H1 (cell line): ENCODE measurements at regions not wholly inside any gene's neighbourhood (a gene's known extent, or its start where the extent isn't known, plus 50 kb on each side); places are given as distances from the start of the nearest gene placed in this dataset.

ENCODE experiments used
- CTCF ChIA-PET: fragments of 300-600 bp; sonication (Branson Sonifier 250); formaldehyde crosslinking; loops from one replicate; lab custom pipeline; 2021; ENCODE audit not compliant: partially characterized antibody; lab: Charles Lee
- POLR2A ChIA-PET: fragments of 300-600 bp; sonication (Branson Sonifier 250); formaldehyde crosslinking; loops from one replicate; lab custom pipeline; 2021; ENCODE audit warnings: inconsistent platforms; ENCODE audit not compliant: partially characterized antibody; lab: Charles Lee
- DNase-seq, 2 experiments: peaks; one replicate each; pipeline versions ENCODE4 v3.0.0 to v3.0.0-alpha.2; 2010 to 2022; ENCODE audit warnings: low spot score in 2 of 2, low read depth in 1 of 2, mixed read lengths in 1 of 2
- FAIRE-seq: peaks from 2 replicates; lab custom pipeline; 2011; peaks lifted over from hg19 to GRCh38; lab: Jason Lieb, UNC
- H2AFZ ChIP-seq: 2 replicates; pipeline ENCODE4 v1.8.1; 2012; ENCODE audit warnings: low read length, inconsistent platforms
- H2AK5ac ChIP-seq: 2 replicates; pipeline ENCODE4 v1.6.1; 2013; ENCODE audit warnings: low read depth, low read length
- H2BK120ac ChIP-seq: replicated peaks from 2 replicates; pipeline ENCODE3; 2013; ENCODE audit warnings: low read depth, low read length, inconsistent platforms
- H2BK12ac ChIP-seq: 2 replicates; pipeline ENCODE4 v1.6.1; 2013; ENCODE audit warnings: low read depth, low read length
- H2BK15ac ChIP-seq: 2 replicates; pipeline ENCODE4 v1.6.1; 2013; ENCODE audit warnings: low read length
- H2BK20ac ChIP-seq: 2 replicates; pipeline ENCODE4 v1.6.1; 2013; ENCODE audit warnings: low read length
- H2BK5ac ChIP-seq: 2 replicates; pipeline ENCODE4 v1.6.1; 2013; ENCODE audit warnings: low read depth, low read length
- H3K14ac ChIP-seq: 2 replicates; pipeline ENCODE4 v1.6.1; 2013; ENCODE audit warnings: inconsistent platforms; ENCODE audit not compliant: insufficient read length
- H3K18ac ChIP-seq: 2 replicates; pipeline ENCODE4 v1.6.1; 2013; ENCODE audit warnings: low read length; ENCODE audit errors: extremely low read depth
- H3K23ac ChIP-seq: 2 replicates; pipeline ENCODE4 v1.6.1; 2013; ENCODE audit warnings: inconsistent platforms; ENCODE audit not compliant: insufficient read length
- H3K23me2 ChIP-seq: 2 replicates; pipeline ENCODE4 v1.6.1; 2013; ENCODE audit warnings: low read depth, low read length
- H3K27ac ChIP-seq: 2 replicates; pipeline ENCODE4 v1.6.1; 2011; ENCODE audit warnings: low read depth, low read length, inconsistent platforms
- H3K27me3 ChIP-seq, 4 experiments: replicated peaks in 1 of 4; 1 replicate in 1 of 4; 2 replicates in 3 of 4; pipeline versions ENCODE4 v1.6.1 to v1.8.1; 2011 to 2013; ENCODE audit warnings: low read length in 3 of 4, mild to moderate bottlenecking in 3 of 4, inconsistent platforms in 2 of 4, mixed read lengths in 2 of 4, moderate library complexity in 1 of 4; ENCODE audit not compliant: control insufficient read depth in 3 of 4, insufficient read depth in 3 of 4; ENCODE audit errors: extremely low read depth in 1 of 4
- H3K36me3 ChIP-seq, 4 experiments: 2 replicates each; pipeline versions ENCODE4 v1.6.1 to v1.8.1; 2011 to 2013; ENCODE audit warnings: mild to moderate bottlenecking in 4 of 4, low read length in 3 of 4, moderate library complexity in 2 of 4, control low read depth in 1 of 4, inconsistent platforms in 1 of 4; ENCODE audit not compliant: insufficient read depth in 4 of 4, control insufficient read depth in 2 of 4
- H3K4ac ChIP-seq: replicated peaks from 2 replicates; pipeline ENCODE3; 2013; ENCODE audit warnings: low read length, low read depth, mixed read lengths, inconsistent platforms; ENCODE audit not compliant: insufficient read length
- H3K4me1 ChIP-seq, 4 experiments: replicated peaks in 1 of 4; 1 replicate in 1 of 4; 2 replicates in 3 of 4; pipeline versions ENCODE4 v1.6.1 to v1.8.1; 2011 to 2013; ENCODE audit warnings: low read length in 3 of 4, inconsistent platforms in 2 of 4, mixed read lengths in 1 of 4; ENCODE audit not compliant: insufficient read depth in 4 of 4, control insufficient read depth in 3 of 4
- H3K4me2 ChIP-seq, 2 experiments: 2 replicates each; pipeline versions ENCODE4 v1.6.1 to v1.8.1; 2011 to 2013; ENCODE audit warnings: low read depth in 2 of 2, low read length in 2 of 2, control low read depth in 1 of 2, inconsistent platforms in 1 of 2, mild to moderate bottlenecking in 1 of 2; ENCODE audit not compliant: insufficient read depth in 1 of 2
- H3K4me3 ChIP-seq, 4 experiments: fragments of 200-600, 300-600 bp in 1 of 4; sonication (generic), shearing (Covaris generic), sonication (Bioruptor Twin) in 1 of 4; 2 replicates each; pipeline versions ENCODE4 v1.5.1 to v1.8.1; 2011 to 2016; ENCODE audit warnings: low read length in 4 of 4, low read depth in 3 of 4, control low read depth in 2 of 4, inconsistent platforms in 2 of 4, mild to moderate bottlenecking in 2 of 4, mixed read lengths in 1 of 4, moderate library complexity in 1 of 4; ENCODE audit not compliant: insufficient read depth in 2 of 4; ENCODE audit errors: extremely low read depth in 1 of 4
- H3K56ac ChIP-seq: replicated peaks from 2 replicates; pipeline ENCODE3; 2013; ENCODE audit warnings: low read depth, mild to moderate bottlenecking, mixed read lengths, low read length, inconsistent platforms; ENCODE audit not compliant: insufficient read length
- H3K79me1 ChIP-seq: 2 replicates; pipeline ENCODE4 v1.6.1; 2013; ENCODE audit warnings: low read depth, low read length, control low read depth
- H3K79me2 ChIP-seq, 2 experiments: 2 replicates each; pipeline versions ENCODE4 v1.6.1 to v1.8.1; 2012 to 2013; ENCODE audit warnings: low read length in 2 of 2, mild to moderate bottlenecking in 2 of 2, inconsistent platforms in 1 of 2; ENCODE audit not compliant: insufficient read depth in 2 of 2, control insufficient read depth in 1 of 2
- H3K9ac ChIP-seq, 4 experiments: replicated peaks in 1 of 4; 1 replicate in 1 of 4; 2 replicates in 3 of 4; pipeline versions ENCODE4 v1.6.1 to v1.8.1; 2011 to 2013; ENCODE audit warnings: low read depth in 3 of 4, low read length in 3 of 4, control low read depth in 2 of 4, mild to moderate bottlenecking in 2 of 4, moderate library complexity in 2 of 4, inconsistent platforms in 1 of 4; ENCODE audit errors: extremely low read depth in 1 of 4
- H3K9me3 ChIP-seq, 2 experiments: 2 replicates each; pipeline versions ENCODE4 v1.6.1 to v1.8.1; 2012 to 2013; ENCODE audit warnings: mild to moderate bottlenecking in 2 of 2, moderate library complexity in 2 of 2, control low read depth in 1 of 2, inconsistent platforms in 1 of 2, low read depth in 1 of 2, low read length in 1 of 2, mixed read lengths in 1 of 2; ENCODE audit not compliant: insufficient read depth in 2 of 2
- H4K20me1 ChIP-seq, 2 experiments: replicated peaks in 1 of 2; 2 replicates each; pipeline versions ENCODE3 to v1.8.1; 2011 to 2013; ENCODE audit warnings: inconsistent platforms in 2 of 2, low read length in 2 of 2, mild to moderate bottlenecking in 1 of 2; ENCODE audit not compliant: insufficient read depth in 2 of 2, control insufficient read depth in 1 of 2
- H4K5ac ChIP-seq: 2 replicates; pipeline ENCODE4 v1.6.1; 2013; ENCODE audit warnings: low read length, low read depth, mixed read lengths, inconsistent platforms; ENCODE audit not compliant: insufficient read length
- H4K8ac ChIP-seq: 2 replicates; pipeline ENCODE4 v1.8.0; 2013; ENCODE audit warnings: mild to moderate bottlenecking, moderate library complexity, low read length, inconsistent platforms; ENCODE audit not compliant: insufficient read depth; ENCODE audit errors: extremely low read depth
- H4K91ac ChIP-seq: replicated peaks from 2 replicates; pipeline ENCODE3; 2013; ENCODE audit warnings: low read length, mixed read lengths, inconsistent platforms; ENCODE audit not compliant: insufficient read length
- FOSL1 ChIP-seq: IDR thresholded peaks from 2 replicates; pipeline ENCODE4 v1.6.1; 2011; ENCODE audit warnings: mild to moderate bottlenecking, low read depth, low read length, moderate library complexity; ENCODE audit not compliant: insufficient read depth
- PHF8 ChIP-seq: fragments of 200-600 bp; sonication (generic); conservative IDR thresholded peaks from 2 replicates; pipeline ENCODE4 v1.7.1; 2012; ENCODE audit warnings: low read depth, mild to moderate bottlenecking, inconsistent platforms, low read length, moderate library complexity
- SUZ12 ChIP-seq: fragments of 200-600 bp; sonication (generic); IDR thresholded peaks from 2 replicates; pipeline ENCODE4 v1.6.1; 2012; ENCODE audit warnings: mild to moderate bottlenecking, inconsistent platforms, low read length, moderate library complexity, mixed read lengths
- TAF1 ChIP-seq: IDR thresholded peaks from 2 replicates; pipeline ENCODE4 v1.6.1; 2011; ENCODE audit warnings: mild to moderate bottlenecking, low read depth, low read length
- TAF7 ChIP-seq: optimal IDR thresholded peaks from 2 replicates; pipeline ENCODE3; 2011; ENCODE audit warnings: low read depth, mild to moderate bottlenecking, inconsistent platforms, low read length, moderate library complexity, borderline replicate concordance
- TF ChIP-seq, protein P1 (sequence below): IDR thresholded peaks from 2 replicates; pipeline ENCODE4 v1.6.1; 2011; ENCODE audit warnings: low read length, improper control_type of control experiment

GRCh38 chr2:19078709-19079108 lies 279.7 kb downstream of the OSR1 start:
- no peak overlapping the region for H3K9ac ChIP-seq
- no peak overlapping the region for H3K18ac ChIP-seq
- no peak overlapping the region for H3K27ac ChIP-seq
- no peaks in the 10 kb centered on the region for H3K79me2 ChIP-seq
- H3K4me1 ChIP-seq: peaks cover 0 to 4% (median 1%) of the 10 kb centered on the region in 4 experiments; a peak in 3 of 7 replicates
- H3K4ac ChIP-seq: no peak overlapping the region
- H4K91ac ChIP-seq: no peak overlapping the region
- no peak overlapping the region for H3K23ac ChIP-seq
- H2BK20ac ChIP-seq: no peak overlapping the region
- no peak overlapping the region for H2BK15ac ChIP-seq
- no peaks in the 10 kb centered on the region for H4K20me1 ChIP-seq
- DNase-seq: no peak
- POLR2A ChIA-PET: no interaction called here
- H3K14ac ChIP-seq: no peak overlapping the region
- no peaks in the 10 kb centered on the region for H3K79me1 ChIP-seq
- no peak overlapping the region for H4K8ac ChIP-seq
- H3K23me2 ChIP-seq: no peaks in the 10 kb centered on the region; the same call in 1 of the 2 replicates
- no peak overlapping the region for H3K4me3 ChIP-seq
- no peak overlapping the region for H3K56ac ChIP-seq
- no peak overlapping the region for H3K4me2 ChIP-seq
- no peak for FAIRE-seq
- no peak overlapping the region for H4K5ac ChIP-seq
- H2BK12ac ChIP-seq: no peak overlapping the region
- no peak overlapping the region for H2AK5ac ChIP-seq
- H3K9me3 ChIP-seq: no peaks in the 10 kb centered on the region
- H2AFZ ChIP-seq: no peak overlapping the region
- CTCF ChIA-PET: no interaction called here
- H3K27me3 ChIP-seq: no peaks in the 10 kb centered on the region
- no peak overlapping the region for H2BK120ac ChIP-seq
- H3K36me3 ChIP-seq: no peaks in the 10 kb centered on the region
- H2BK5ac ChIP-seq: no peak overlapping the region
- no peak for TF ChIP-seq TAF1
- TF ChIP-seq, protein P1, sequence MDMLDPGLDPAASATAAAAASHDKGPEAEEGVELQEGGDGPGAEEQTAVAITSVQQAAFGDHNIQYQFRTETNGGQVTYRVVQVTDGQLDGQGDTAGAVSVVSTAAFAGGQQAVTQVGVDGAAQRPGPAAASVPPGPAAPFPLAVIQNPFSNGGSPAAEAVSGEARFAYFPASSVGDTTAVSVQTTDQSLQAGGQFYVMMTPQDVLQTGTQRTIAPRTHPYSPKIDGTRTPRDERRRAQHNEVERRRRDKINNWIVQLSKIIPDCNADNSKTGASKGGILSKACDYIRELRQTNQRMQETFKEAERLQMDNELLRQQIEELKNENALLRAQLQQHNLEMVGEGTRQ: no peak
- no peak for TF ChIP-seq TAF7
- no peak for TF ChIP-seq PHF8
- TF ChIP-seq SUZ12: no peak
- TF ChIP-seq FOSL1: no peak
